Hypothalamus (tissue), 51 donors: ENCODE measurements at regions not wholly inside any gene's neighbourhood (a gene's known extent, or its start where the extent isn't known, plus 50 kb on each side); places are given as distances from the start of the nearest gene placed in this dataset.
"Not testable (repeated sequence)": the region's sequence is repeated elsewhere in the genome, so short reads cannot be mapped to it uniquely, and the experiment has no call there.

Experiments used
- DNase-seq, 51 donors: peaks; one replicate each; lab custom pipeline; 2025; lab: John Stamatoyannopoulos, UW

GRCh38 chr2:15816674-15817406 is 123.5 kb upstream of the MYCN start:
- DNase-seq, result no peak

- DNase-seq, result no peak
Observed at GRCh38 chr2:15817748-15818147, 122.6 kb upstream of the MYCN start.

GRCh38 chr2:15818318-15818753 is 122.0 kb upstream of the MYCN start:
- DNase-seq, result peak in 1 of 51 donors; percentile 7

GRCh38 chr2:15818881-15819280 is 121.5 kb upstream of the MYCN start:
- DNase-seq, result no peak

GRCh38 chr2:15819562-15820256 is 120.6 kb upstream of the MYCN start:
- DNase-seq, result no peak

GRCh38 chr2:15820257-15820566 is 120.1 kb upstream of the MYCN start:
- DNase-seq, result no peak

- no peak for DNase-seq
Observed at GRCh38 chr2:15820927-15821326, 119.4 kb upstream of the MYCN start.

- no peak for DNase-seq
Observed at GRCh38 chr2:15822151-15823044, 118.0 kb upstream of the MYCN start.

- no peak for DNase-seq
Observed at GRCh38 chr2:15823459-15824396, 116.6 kb upstream of the MYCN start.

- not testable (repeated sequence) for DNase-seq
Observed at GRCh38 chr2:15824467-15824866, 115.9 kb upstream of the MYCN start.

GRCh38 chr2:15825276-15825980 is 114.9 kb upstream of the MYCN start:
- DNase-seq, result no peak

- DNase-seq, result no peak
Observed at GRCh38 chr2:15826273-15826717, 114.1 kb upstream of the MYCN start.

- no peak for DNase-seq
Observed at GRCh38 chr2:15827001-15827400, 113.3 kb upstream of the MYCN start.

- DNase-seq, result no peak
Observed at GRCh38 chr2:15828576-15828975, 111.8 kb upstream of the MYCN start.

GRCh38 chr2:15829091-15829801 is 111.1 kb upstream of the MYCN start:
- DNase-seq, result no peak

GRCh38 chr2:15829985-15830384 is 110.4 kb upstream of the MYCN start:
- no peak for DNase-seq

GRCh38 chr2:15830937-15831549 is 109.3 kb upstream of the MYCN start:
- DNase-seq, result no peak

GRCh38 chr2:15832030-15832709 is 108.2 kb upstream of the MYCN start:
- DNase-seq, result no peak
